ENCODE measurements at regions not wholly inside any gene's neighbourhood (a gene's known extent, or its start where the extent isn't known, plus 50 kb on each side); places are given as distances from the start of the nearest gene placed in this dataset.
"Not testable (repeated sequence)": the region's sequence is repeated elsewhere in the genome, so short reads cannot be mapped to it uniquely, and the experiment has no call there.

DNA sequence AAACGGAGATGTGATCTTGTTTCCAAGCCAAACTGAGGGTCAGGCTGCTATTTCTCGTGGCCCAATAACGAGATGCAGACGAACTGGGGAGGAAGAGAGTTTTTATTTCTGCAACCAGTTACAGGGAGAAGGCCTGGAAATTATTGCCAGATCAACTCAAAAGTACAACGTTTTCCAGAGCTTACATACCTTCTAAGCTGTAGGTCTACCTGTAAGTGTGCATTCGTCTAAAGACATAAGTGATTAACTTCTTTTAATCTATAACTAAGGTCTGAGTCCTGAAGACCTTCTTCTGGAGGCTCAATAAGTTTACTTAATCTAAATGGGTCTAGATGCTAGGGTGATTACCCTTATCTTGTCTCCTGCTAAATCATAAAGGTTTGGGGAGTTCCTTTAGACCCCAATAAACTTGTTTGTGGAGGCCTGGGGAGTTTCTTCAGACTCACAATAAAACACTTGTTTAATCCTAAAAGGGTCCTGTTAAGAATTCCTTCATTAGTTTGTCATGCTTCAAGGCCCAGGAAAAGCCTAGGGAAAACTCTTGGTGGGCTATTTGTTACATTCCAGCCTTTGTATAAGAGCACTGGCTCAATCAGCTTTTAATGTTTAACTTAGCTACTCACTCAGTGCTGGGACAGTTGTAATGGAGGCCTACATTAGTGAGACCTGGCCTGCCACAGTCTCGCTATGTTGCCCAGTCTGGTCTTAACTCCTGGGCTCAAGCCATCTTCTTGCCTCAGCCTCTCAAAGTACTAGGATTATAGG is 58.5 kb downstream of the BMP15 start:
- TF ChIP-seq EZH2 (IDR thresholded peaks at IDR 0.05); POLR2AphosphoS5 (IDR thresholded peaks at IDR 0.05; ENCODE audit: borderline replicate concordance, low read depth, low read length); FOXP2 (optimal IDR thresholded peaks at IDR 0.05; ENCODE audit: control extremely low read depth, extremely low read length, insufficient read depth): not testable (repeated sequence)

All from SK-N-MC (cell line).